Keratinocyte (primary cell): ENCODE measurements at regions not wholly inside any gene's neighbourhood (a gene's known extent, or its start where the extent isn't known, plus 50 kb on each side); places are given as distances from the start of the nearest gene placed in this dataset.

ENCODE experiments used
- DNase-seq: peaks from one replicate; pipeline ENCODE4 v3.0.0-alpha.2; 2011; ENCODE audit warnings: low read depth, missing footprints, low spot score
- FAIRE-seq: peaks from 2 replicates; lab custom pipeline; 2011; peaks lifted over from hg19 to GRCh38; lab: Jason Lieb, UNC
- H2AFZ ChIP-seq: 2 replicates; pipeline ENCODE4 v1.6.0; 2012; ENCODE audit warnings: low read length, control low read depth, inconsistent platforms; ENCODE audit not compliant: control insufficient read depth
- H3K27ac ChIP-seq: 2 replicates; pipeline ENCODE4 v1.5.1; 2011; ENCODE audit warnings: low read length; ENCODE audit not compliant: control insufficient read depth, insufficient read depth
- H3K27me3 ChIP-seq: 3 replicates; pipeline ENCODE4 v1.6.0; 2011; ENCODE audit warnings: low read length; ENCODE audit not compliant: control insufficient read depth, insufficient read depth; ENCODE audit errors: extremely low read depth
- H3K36me3 ChIP-seq, 2 experiments: 2 replicates in 1 of 2; 3 replicates in 1 of 2; pipeline ENCODE4 v1.5.1; 2011; ENCODE audit warnings: low read length in 2 of 2, mild to moderate bottlenecking in 1 of 2; ENCODE audit not compliant: control insufficient read depth in 2 of 2, insufficient read depth in 2 of 2; ENCODE audit errors: extremely low read depth in 1 of 2
- H3K4me1 ChIP-seq: 3 replicates; pipeline ENCODE4 v1.5.1; 2011; ENCODE audit warnings: low read length; ENCODE audit not compliant: control insufficient read depth, insufficient read depth; ENCODE audit errors: extremely low read depth
- H3K4me2 ChIP-seq: 3 replicates; pipeline ENCODE4 v1.6.0; 2011; ENCODE audit warnings: low read depth, low read length; ENCODE audit not compliant: control insufficient read depth, insufficient read depth; ENCODE audit errors: extremely low read depth
- H3K4me3 ChIP-seq, 3 experiments: fragments of 200-600 bp in 1 of 3; sonication (generic) in 1 of 3; 2 replicates in 2 of 3; 3 replicates in 1 of 3; pipeline ENCODE4 v1.5.1; 2011 to 2016; ENCODE audit warnings: low read length in 3 of 3, mild to moderate bottlenecking in 3 of 3, control low read depth in 2 of 3, inconsistent platforms in 1 of 3, low read depth in 1 of 3, mixed read lengths in 1 of 3, mixed run types in 1 of 3, moderate library complexity in 1 of 3; ENCODE audit not compliant: control insufficient read depth in 2 of 3, insufficient read depth in 2 of 3; ENCODE audit errors: extremely low read depth in 1 of 3
- H3K79me2 ChIP-seq: 2 replicates; pipeline ENCODE4 v1.6.0; 2012; ENCODE audit warnings: low read length; ENCODE audit not compliant: control insufficient read depth, insufficient read depth
- H3K9ac ChIP-seq: 3 replicates; pipeline ENCODE4 v1.6.0; 2011; ENCODE audit warnings: low read length; ENCODE audit not compliant: control insufficient read depth, insufficient read depth; ENCODE audit errors: extremely low read depth
- H3K9me1 ChIP-seq: 3 replicates; pipeline ENCODE4 v1.6.0; 2011; ENCODE audit warnings: low read length; ENCODE audit not compliant: control insufficient read depth, insufficient read depth; ENCODE audit errors: extremely low read depth
- H3K9me3 ChIP-seq: 2 replicates; pipeline ENCODE4 v1.5.1; 2012; ENCODE audit warnings: low read depth, low read length; ENCODE audit not compliant: control insufficient read depth
- H4K20me1 ChIP-seq: 3 replicates; pipeline ENCODE4 v1.6.0; 2011; ENCODE audit warnings: low read length; ENCODE audit not compliant: control insufficient read depth, insufficient read depth; ENCODE audit errors: extremely low read depth
- EZH2 ChIP-seq: IDR thresholded peaks from one replicate; pipeline ENCODE4 v1.6.1; 2012; ENCODE audit warnings: inconsistent platforms, mild to moderate bottlenecking, low read length, moderate library complexity
- dilution Hi-C: fragments of 300-500 bp; cut with MboI; formaldehyde crosslinking; loops from one replicate; pipeline ENCODE4 v1.7.0; 2020; ENCODE audit warnings: low sequenced_read_pairs; ENCODE audit not compliant: extremely low pct_ligation_motif_present
- TF ChIP-seq, protein P1 (sequence below), 3 experiments: IDR thresholded peaks in 1 of 3; conservative IDR thresholded peaks in 1 of 3; optimal IDR thresholded peaks in 1 of 3; 2 replicates in 2 of 3; 3 replicates in 1 of 3; pipeline versions ENCODE3 to v1.5.1; 2011; ENCODE audit warnings: low read length in 3 of 3, mild to moderate bottlenecking in 3 of 3, moderate library complexity in 2 of 3, control low read depth in 1 of 3, inconsistent platforms in 1 of 3; ENCODE audit not compliant: insufficient read depth in 2 of 3; ENCODE audit errors: extremely low read depth in 1 of 3

- Histone ChIP-seq H3K9me3 (no peaks in the 10 kb centered on the region), H3K36me3 (no peaks in the 10 kb centered on the region), H3K27me3 (no peaks in the 10 kb centered on the region), H3K9ac (no peak overlapping the region), H3K4me3 (no peak overlapping the region), H3K9me1 (no peaks in the 10 kb centered on the region), H3K4me1 (no peaks in the 10 kb centered on the region), H4K20me1 (no peaks in the 10 kb centered on the region), H3K4me2 (no peak overlapping the region), H3K79me2 (no peaks in the 10 kb centered on the region), H2AFZ (no peak overlapping the region), H3K27ac (no peak overlapping the region)
- TF ChIP-seq EZH2: no peak
- TF ChIP-seq, protein P1, sequence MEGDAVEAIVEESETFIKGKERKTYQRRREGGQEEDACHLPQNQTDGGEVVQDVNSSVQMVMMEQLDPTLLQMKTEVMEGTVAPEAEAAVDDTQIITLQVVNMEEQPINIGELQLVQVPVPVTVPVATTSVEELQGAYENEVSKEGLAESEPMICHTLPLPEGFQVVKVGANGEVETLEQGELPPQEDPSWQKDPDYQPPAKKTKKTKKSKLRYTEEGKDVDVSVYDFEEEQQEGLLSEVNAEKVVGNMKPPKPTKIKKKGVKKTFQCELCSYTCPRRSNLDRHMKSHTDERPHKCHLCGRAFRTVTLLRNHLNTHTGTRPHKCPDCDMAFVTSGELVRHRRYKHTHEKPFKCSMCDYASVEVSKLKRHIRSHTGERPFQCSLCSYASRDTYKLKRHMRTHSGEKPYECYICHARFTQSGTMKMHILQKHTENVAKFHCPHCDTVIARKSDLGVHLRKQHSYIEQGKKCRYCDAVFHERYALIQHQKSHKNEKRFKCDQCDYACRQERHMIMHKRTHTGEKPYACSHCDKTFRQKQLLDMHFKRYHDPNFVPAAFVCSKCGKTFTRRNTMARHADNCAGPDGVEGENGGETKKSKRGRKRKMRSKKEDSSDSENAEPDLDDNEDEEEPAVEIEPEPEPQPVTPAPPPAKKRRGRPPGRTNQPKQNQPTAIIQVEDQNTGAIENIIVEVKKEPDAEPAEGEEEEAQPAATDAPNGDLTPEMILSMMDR (optimal IDR thresholded peaks at IDR 0.05 in 1 of 3, IDR thresholded peaks at IDR 0.05 in 1 of 3, conservative IDR thresholded peaks at IDR 0.05 in 1 of 3; ENCODE audit: extremely low read depth in 1 of 3, insufficient read depth in 2 of 3, low read length in 3 of 3): peak in 2 of 3 experiments; percentile 20 to 56
- DNase-seq (no peak), FAIRE-seq (peak; percentile 60)
- dilution Hi-C loops: loop anchor here (25.0 kb wide), 1 partner anchor 306 kb away; no protein-coding TSS in a partner anchor
Observed at GRCh38 chr7:34281260-34281659, 375.9 kb downstream of the BMPER start.

DNA sequence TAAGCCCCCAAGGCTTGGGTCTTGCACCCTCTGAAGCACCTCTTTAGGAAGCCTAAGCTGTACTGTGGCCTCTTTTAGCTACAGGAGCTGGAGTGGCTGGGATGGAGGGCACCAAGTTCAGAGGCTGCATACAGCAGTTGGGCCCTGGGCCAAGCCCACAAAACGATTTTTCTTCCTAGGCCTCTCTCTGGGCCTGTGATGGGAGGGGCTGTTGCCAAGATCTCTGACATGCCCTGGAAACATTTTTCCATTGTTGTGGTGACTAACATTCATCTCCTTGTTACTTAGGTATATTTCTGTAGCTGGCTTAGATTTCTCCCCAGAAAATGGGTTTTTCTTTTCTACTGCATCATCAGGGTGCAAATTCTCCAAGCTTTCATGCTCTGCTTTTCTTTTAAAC is 375.7 kb upstream of the NPSR1 start:
- TF ChIP-seq, protein P1 (optimal IDR thresholded peaks at IDR 0.05 in 1 of 3, IDR thresholded peaks at IDR 0.05 in 1 of 3, conservative IDR thresholded peaks at IDR 0.05 in 1 of 3; ENCODE audit: extremely low read depth in 1 of 3, insufficient read depth in 2 of 3, low read length in 3 of 3): no peak
- TF ChIP-seq EZH2: no peak
- H3K4me2 ChIP-seq: no peak overlapping the region
- dilution Hi-C loops: loop anchor here (25.0 kb wide), 1 partner anchor 305 kb away; no protein-coding TSS in a partner anchor

More for the DNA sequence above, 375.7 kb upstream of the NPSR1 start:
- no peak overlapping the region for H2AFZ ChIP-seq
- H3K36me3 ChIP-seq: no peaks in the 10 kb centered on the region
- no peaks in the 10 kb centered on the region for H3K79me2 ChIP-seq
- H3K4me3 ChIP-seq: no peak overlapping the region
- H3K4me1 ChIP-seq: no peaks in the 10 kb centered on the region
- H4K20me1 ChIP-seq: no peaks in the 10 kb centered on the region
- no peaks in the 10 kb centered on the region for H3K9me1 ChIP-seq
- DNase-seq: no peak
- H3K9me3 ChIP-seq: no peaks in the 10 kb centered on the region
- H3K9ac ChIP-seq: no peak overlapping the region
- no peak overlapping the region for H3K27ac ChIP-seq
- FAIRE-seq: no peak
- no peaks in the 10 kb centered on the region for H3K27me3 ChIP-seq
